H9 (cell line): ENCODE measurements at regions not wholly inside any gene's neighbourhood (a gene's known extent, or its start where the extent isn't known, plus 50 kb on each side); places are given as distances from the start of the nearest gene placed in this dataset.

ENCODE experiments used
- DNase-seq: peaks from one replicate; pipeline ENCODE4 v3.0.0-alpha.2; 2017
- H2AFZ ChIP-seq: one replicate; pipeline ENCODE4 v1.6.1; 2013; ENCODE audit warnings: mild to moderate bottlenecking, low read length, control low read depth, moderate library complexity
- H2AK5ac ChIP-seq: 2 replicates; pipeline ENCODE4 v1.6.1; 2013; ENCODE audit warnings: low read length, control low read depth, mixed read lengths; ENCODE audit not compliant: insufficient read length
- H2BK120ac ChIP-seq: one replicate; pipeline ENCODE4 v1.6.1; 2013; ENCODE audit warnings: low read depth, mild to moderate bottlenecking, low read length, control low read depth, inconsistent platforms; ENCODE audit not compliant: poor library complexity, severe bottlenecking
- H2BK12ac ChIP-seq: 2 replicates; pipeline ENCODE4 v1.6.1; 2013; ENCODE audit warnings: low read length, control low read depth, mixed read lengths, low read depth; ENCODE audit not compliant: insufficient read length
- H2BK15ac ChIP-seq: 2 replicates; pipeline ENCODE4 v1.6.1; 2013; ENCODE audit warnings: low read depth, low read length, control low read depth
- H2BK20ac ChIP-seq: one replicate; pipeline ENCODE4 v1.6.1; 2013; ENCODE audit warnings: low read depth, mild to moderate bottlenecking, low read length, control low read depth, inconsistent platforms; ENCODE audit not compliant: poor library complexity, severe bottlenecking
- H2BK5ac ChIP-seq: 2 replicates; pipeline ENCODE4 v1.6.1; 2013; ENCODE audit warnings: low read length, control low read depth, mixed read lengths; ENCODE audit not compliant: insufficient read length
- H3K14ac ChIP-seq: 2 replicates; pipeline ENCODE4 v1.6.1; 2013; ENCODE audit warnings: low read length, control low read depth; ENCODE audit not compliant: insufficient read depth
- H3K18ac ChIP-seq: 2 replicates; pipeline ENCODE4 v1.6.1; 2013; ENCODE audit warnings: low read depth, mild to moderate bottlenecking, mixed read lengths, low read length, control low read depth; ENCODE audit not compliant: insufficient read length
- H3K23ac ChIP-seq: 2 replicates; pipeline ENCODE4 v1.6.1; 2013; ENCODE audit warnings: low read length, control low read depth, mixed read lengths, low read depth; ENCODE audit not compliant: insufficient read length
- H3K23me2 ChIP-seq: 2 replicates; pipeline ENCODE4 v1.6.1; 2013; ENCODE audit warnings: low read depth, mild to moderate bottlenecking, mixed read lengths, low read length, control low read depth; ENCODE audit not compliant: insufficient read length, poor library complexity, severe bottlenecking
- H3K27ac ChIP-seq: 2 replicates; pipeline ENCODE4 v1.5.1; 2013; ENCODE audit warnings: low read length, control low read depth, mixed read lengths, low read depth; ENCODE audit not compliant: insufficient read length
- H3K27me3 ChIP-seq: 2 replicates; pipeline ENCODE4 v1.6.1; 2013; ENCODE audit warnings: low read length, control low read depth, inconsistent platforms; ENCODE audit not compliant: insufficient read depth
- H3K4ac ChIP-seq: 2 replicates; pipeline ENCODE4 v1.6.1; 2013; ENCODE audit warnings: low read depth, mild to moderate bottlenecking, control low read depth, inconsistent platforms, low read length, moderate library complexity
- H3K4me1 ChIP-seq: 2 replicates; pipeline ENCODE4 v1.6.1; 2013; ENCODE audit warnings: low read length, control low read depth, inconsistent platforms; ENCODE audit not compliant: insufficient read depth
- H3K4me2 ChIP-seq: 2 replicates; pipeline ENCODE4 v1.6.1; 2013; ENCODE audit warnings: low read length, control low read depth, mixed read lengths; ENCODE audit not compliant: insufficient read length, insufficient read depth
- H3K56ac ChIP-seq: 2 replicates; pipeline ENCODE4 v1.6.1; 2013; ENCODE audit warnings: low read depth, mild to moderate bottlenecking, mixed read lengths, low read length, control low read depth; ENCODE audit not compliant: insufficient read length
- H3K79me1 ChIP-seq: 2 replicates; pipeline ENCODE4 v1.6.1; 2013; ENCODE audit warnings: low read depth, mild to moderate bottlenecking, moderate library complexity, low read length, control low read depth, inconsistent platforms; ENCODE audit not compliant: insufficient read depth, poor library complexity, severe bottlenecking
- H3K79me2 ChIP-seq: 2 replicates; pipeline ENCODE4 v1.6.1; 2013; ENCODE audit warnings: low read length, control low read depth, inconsistent platforms; ENCODE audit not compliant: insufficient read depth
- H3K9ac ChIP-seq: 2 replicates; pipeline ENCODE4 v1.6.1; 2013; ENCODE audit warnings: low read length, control low read depth, mixed read lengths; ENCODE audit not compliant: insufficient read length; ENCODE audit errors: extremely low read depth
- H3K9me3 ChIP-seq: one replicate; pipeline ENCODE4 v1.6.1; 2013; ENCODE audit warnings: low read depth, low read length, inconsistent platforms; ENCODE audit not compliant: control insufficient read depth
- H3T11ph ChIP-seq: one replicate; pipeline ENCODE4 v1.6.1; 2013; ENCODE audit warnings: mild to moderate bottlenecking, low read length, control low read depth, inconsistent platforms
- H4K20me1 ChIP-seq: one replicate; pipeline ENCODE4 v1.6.1; 2013; ENCODE audit not compliant: control insufficient read depth, insufficient read length, insufficient read depth
- H4K5ac ChIP-seq: 2 replicates; pipeline ENCODE4 v1.6.1; 2013; ENCODE audit warnings: low read depth, mild to moderate bottlenecking, mixed read lengths, low read length, control low read depth; ENCODE audit not compliant: insufficient read length
- H4K8ac ChIP-seq: replicated peaks from 2 replicates; pipeline ENCODE4 v1.6.1; 2013; ENCODE audit warnings: low read length, control low read depth, mixed read lengths, low read depth; ENCODE audit not compliant: insufficient read length
- H4K91ac ChIP-seq: 2 replicates; pipeline ENCODE4 v1.6.1; 2013; ENCODE audit warnings: low read depth, mild to moderate bottlenecking, moderate library complexity, mixed read lengths, low read length, control low read depth; ENCODE audit not compliant: insufficient read length
- H3K27ac Mint-ChIP-seq, 3 experiments: 2 replicates in 2 of 3; 3 replicates in 1 of 3; pipeline ENCODE4 v1.8.0; 2020 to 2021; ENCODE audit warnings: mixed read lengths in 3 of 3, mild to moderate bottlenecking in 1 of 3, moderate library complexity in 1 of 3
- H3K27me3 Mint-ChIP-seq: 2 replicates; pipeline ENCODE4 v1.8.0; 2021; ENCODE audit warnings: low read depth, mild to moderate bottlenecking, moderate library complexity, mixed read lengths
- H3K36me3 Mint-ChIP-seq, 3 experiments: 2 replicates in 2 of 3; 3 replicates in 1 of 3; pipeline ENCODE4 v1.8.0; 2020 to 2021; ENCODE audit warnings: low read depth in 3 of 3, mixed read lengths in 3 of 3; ENCODE audit not compliant: insufficient read depth in 1 of 3
- H3K4me1 Mint-ChIP-seq, 2 experiments: 2 replicates each; pipeline ENCODE4 v1.8.0; 2020; ENCODE audit warnings: mixed read lengths in 2 of 2
- H3K4me3 Mint-ChIP-seq, 2 experiments: 2 replicates in 1 of 2; 3 replicates in 1 of 2; pipeline ENCODE4 v1.8.0; 2020 to 2021; ENCODE audit warnings: mild to moderate bottlenecking in 2 of 2, mixed read lengths in 2 of 2, moderate library complexity in 1 of 2
- H3K9me3 Mint-ChIP-seq, 2 experiments: 2 replicates in 1 of 2; 3 replicates in 1 of 2; pipeline ENCODE4 v1.8.0; 2020; ENCODE audit warnings: mild to moderate bottlenecking in 2 of 2, mixed read lengths in 2 of 2, moderate library complexity in 1 of 2
- TF ChIP-seq, protein P1 (sequence below): fragments of 200-600 bp; sonication (generic); conservative IDR thresholded peaks from 3 replicates; pipeline ENCODE4 v1.8.0; 2021; ENCODE audit warnings: antibody characterized with exemption, mild to moderate bottlenecking

DNA sequence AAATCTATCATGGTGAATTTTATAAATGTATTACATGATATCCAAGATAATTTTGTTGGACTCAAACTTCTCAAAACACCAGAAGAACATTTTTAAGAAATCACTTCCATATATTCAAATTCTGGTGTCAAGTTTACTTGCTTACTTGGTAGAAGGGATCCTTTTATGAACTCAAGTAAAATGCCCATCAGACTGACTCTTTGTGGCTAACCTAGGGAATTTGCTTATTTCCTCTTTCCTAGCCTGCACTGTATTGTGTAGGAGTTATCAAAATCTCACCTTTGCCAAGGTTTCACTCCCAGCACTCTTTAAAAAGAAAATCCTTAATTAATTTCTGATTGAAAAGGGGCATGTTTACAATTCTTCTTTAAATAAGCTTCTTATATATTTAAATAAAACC, 196.5 kb downstream of the DUSP6 start:
- Mint-ChIP-seq H3K4me3 (no peak overlapping the region), H3K4me1 (peaks cover 7 to 9% of the 10 kb centered on the region in 2 experiments), H3K36me3 (peaks cover 2 to 4% (median 3%) of the 10 kb centered on the region in 3 experiments; a peak in 6 of 7 replicates), H3K27ac (no peak overlapping the region), H3K9me3 (peaks cover 4 to 12% of the 10 kb centered on the region in 2 experiments), H3K27me3 (peaks cover 19% of the 10 kb centered on the region)
- Histone ChIP-seq H4K8ac (no peak overlapping the region), H3K56ac (no peak overlapping the region), H3K4me2 (no peak overlapping the region), H3K27me3 (no peaks in the 10 kb centered on the region), H3K14ac (no peak overlapping the region), H3K79me2 (no peaks in the 10 kb centered on the region), H2BK120ac (no peak overlapping the region), H3K4me1 (no peaks in the 10 kb centered on the region), H3K79me1 (no peaks in the 10 kb centered on the region), H4K91ac (no peak overlapping the region), H3K18ac (no peak overlapping the region), H4K20me1 (no peaks in the 10 kb centered on the region), H3K23me2 (no peaks in the 10 kb centered on the region), H2BK12ac (no peak overlapping the region), H2BK20ac (no peak overlapping the region), H3T11ph (no peak overlapping the region), H2AFZ (no peak overlapping the region), H2BK15ac (no peak overlapping the region), H2AK5ac (no peak overlapping the region), H3K9me3 (peaks cover under 1% of the 10 kb centered on the region), H3K4ac (no peak overlapping the region), H4K5ac (no peak overlapping the region), H3K23ac (no peak overlapping the region), H3K9ac (no peak overlapping the region), H2BK5ac (no peak overlapping the region), H3K27ac (no peak overlapping the region)
- no peak for DNase-seq
- TF ChIP-seq, protein P1, sequence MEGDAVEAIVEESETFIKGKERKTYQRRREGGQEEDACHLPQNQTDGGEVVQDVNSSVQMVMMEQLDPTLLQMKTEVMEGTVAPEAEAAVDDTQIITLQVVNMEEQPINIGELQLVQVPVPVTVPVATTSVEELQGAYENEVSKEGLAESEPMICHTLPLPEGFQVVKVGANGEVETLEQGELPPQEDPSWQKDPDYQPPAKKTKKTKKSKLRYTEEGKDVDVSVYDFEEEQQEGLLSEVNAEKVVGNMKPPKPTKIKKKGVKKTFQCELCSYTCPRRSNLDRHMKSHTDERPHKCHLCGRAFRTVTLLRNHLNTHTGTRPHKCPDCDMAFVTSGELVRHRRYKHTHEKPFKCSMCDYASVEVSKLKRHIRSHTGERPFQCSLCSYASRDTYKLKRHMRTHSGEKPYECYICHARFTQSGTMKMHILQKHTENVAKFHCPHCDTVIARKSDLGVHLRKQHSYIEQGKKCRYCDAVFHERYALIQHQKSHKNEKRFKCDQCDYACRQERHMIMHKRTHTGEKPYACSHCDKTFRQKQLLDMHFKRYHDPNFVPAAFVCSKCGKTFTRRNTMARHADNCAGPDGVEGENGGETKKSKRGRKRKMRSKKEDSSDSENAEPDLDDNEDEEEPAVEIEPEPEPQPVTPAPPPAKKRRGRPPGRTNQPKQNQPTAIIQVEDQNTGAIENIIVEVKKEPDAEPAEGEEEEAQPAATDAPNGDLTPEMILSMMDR = no peak
